ENCODE measurements at regions not wholly inside any gene's neighbourhood (a gene's known extent, or its start where the extent isn't known, plus 50 kb on each side); places are given as distances from the start of the nearest gene placed in this dataset.
A peak's percentile ranks its signal among the peaks of the same experiment; 100 is the strongest.

DNA sequence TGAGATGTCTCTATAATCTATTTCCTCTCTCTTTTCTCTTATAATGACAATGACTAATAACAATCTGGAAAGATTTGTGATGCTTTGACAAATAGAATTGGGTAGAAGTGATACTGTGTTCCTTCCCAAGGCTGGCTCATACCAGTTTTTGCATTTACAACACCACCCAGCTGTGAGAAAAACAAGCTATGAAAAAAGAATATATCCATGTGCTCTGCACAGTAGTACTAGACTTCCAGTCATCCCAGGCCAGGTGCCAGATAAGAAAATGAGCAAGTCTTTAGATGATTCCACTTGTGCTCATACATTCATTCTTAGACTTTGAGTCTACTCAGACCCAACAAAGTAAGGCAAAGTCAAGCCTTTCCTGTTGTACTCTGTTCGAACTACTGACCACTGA, 350.2 kb upstream of the POU1F1 start:
- Histone ChIP-seq H3K4me1 (ENCODE audit: control insufficient read depth, insufficient read depth, low read length) (no peaks in the 10 kb centered on the region), H3K27ac (ENCODE audit: low read length) (no peak overlapping the region), H3K36me3 (ENCODE audit: control insufficient read depth, insufficient read depth, low read length) (no peaks in the 10 kb centered on the region), H3K27me3 (ENCODE audit: control insufficient read depth, insufficient read depth, low read length) (no peaks in the 10 kb centered on the region), H3K9me3 (replicated peaks; ENCODE audit: control insufficient read depth, low read depth, low read length) (no peaks in the 10 kb centered on the region), H3K4me3 (ENCODE audit: low read length) (no peak overlapping the region)
- WGBS (ENCODE audit: insufficient coverage) = no CpG with 5 or more reads among the region's 1 CpG
- DNase-seq = no peak

GRCh38 chr3:87625876-87626275, 349.5 kb upstream of the POU1F1 start:
- H3K27ac ChIP-seq (ENCODE audit: low read length) = no peak overlapping the region
- no peaks in the 10 kb centered on the region for H3K36me3 ChIP-seq (ENCODE audit: control insufficient read depth, insufficient read depth, low read length)
- 71% methylated on average over 2 of the region's 2 CpGs for WGBS (ENCODE audit: insufficient coverage)
- H3K27me3 ChIP-seq (ENCODE audit: control insufficient read depth, insufficient read depth, low read length) = no peaks in the 10 kb centered on the region
- no peaks in the 10 kb centered on the region for H3K4me1 ChIP-seq (ENCODE audit: control insufficient read depth, insufficient read depth, low read length)
- no peaks in the 10 kb centered on the region for H3K9me3 ChIP-seq (replicated peaks; ENCODE audit: control insufficient read depth, low read depth, low read length)
- DNase-seq = no peak
- no peak overlapping the region for H3K4me3 ChIP-seq (ENCODE audit: low read length)

DNA sequence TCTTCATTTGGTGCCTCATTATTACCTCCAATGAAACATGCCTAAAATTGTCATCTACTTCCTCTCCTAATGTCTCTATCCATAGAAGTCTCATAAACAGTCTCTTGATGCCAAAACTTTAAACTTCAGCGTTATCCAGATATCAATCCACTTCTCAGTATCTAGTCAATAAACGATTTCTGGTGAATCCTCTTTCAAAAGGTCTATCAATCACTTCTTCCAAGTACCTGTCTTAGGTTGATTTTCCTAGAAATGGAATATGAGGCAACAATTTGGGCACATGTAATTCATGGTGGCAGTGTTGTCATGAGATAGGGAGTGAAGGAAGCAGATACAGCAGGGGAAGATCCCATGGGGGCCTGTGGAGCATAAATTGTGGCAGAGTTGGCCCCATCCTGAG, 348.5 kb upstream of the POU1F1 start:
- Histone ChIP-seq H3K36me3 (ENCODE audit: control insufficient read depth, insufficient read depth, low read length) (no peaks in the 10 kb centered on the region), H3K27me3 (ENCODE audit: control insufficient read depth, insufficient read depth, low read length) (no peaks in the 10 kb centered on the region), H3K9me3 (replicated peaks; ENCODE audit: control insufficient read depth, low read depth, low read length) (no peaks in the 10 kb centered on the region), H3K27ac (ENCODE audit: low read length) (no peak overlapping the region), H3K4me1 (ENCODE audit: control insufficient read depth, insufficient read depth, low read length) (no peaks in the 10 kb centered on the region), H3K4me3 (ENCODE audit: low read length) (no peak overlapping the region)
- DNase-seq = no peak
- no CpG with 5 or more reads among the region's 2 CpGs for WGBS (ENCODE audit: insufficient coverage)

- no peaks in the 10 kb centered on the region for H3K27me3 ChIP-seq (ENCODE audit: control insufficient read depth, insufficient read depth, low read length)
- no peak for DNase-seq
- H3K36me3 ChIP-seq (ENCODE audit: control insufficient read depth, insufficient read depth, low read length) = no peaks in the 10 kb centered on the region
- H3K27ac ChIP-seq (ENCODE audit: low read length) = no peak overlapping the region
- no peaks in the 10 kb centered on the region for H3K9me3 ChIP-seq (replicated peaks; ENCODE audit: control insufficient read depth, low read depth, low read length)
- WGBS (ENCODE audit: insufficient coverage) = no CpG with 5 or more reads among the region's 1 CpG
- no peaks in the 10 kb centered on the region for H3K4me1 ChIP-seq (ENCODE audit: control insufficient read depth, insufficient read depth, low read length)
- H3K4me3 ChIP-seq (ENCODE audit: low read length) = no peak overlapping the region
Observed at GRCh38 chr3:87621667-87622066, 345.3 kb upstream of the POU1F1 start.

- H3K4me1 ChIP-seq (ENCODE audit: control insufficient read depth, insufficient read depth, low read length) = no peaks in the 10 kb centered on the region
- H3K27ac ChIP-seq (ENCODE audit: low read length) = no peak overlapping the region
- H3K4me3 ChIP-seq (ENCODE audit: low read length) = no peak overlapping the region
- 93% methylated on average over 3 of the region's 4 CpGs for WGBS (ENCODE audit: insufficient coverage)
- DNase-seq = no peak
- H3K9me3 ChIP-seq (replicated peaks; ENCODE audit: control insufficient read depth, low read depth, low read length) = peaks cover 23% of the 10 kb centered on the region
- no peaks in the 10 kb centered on the region for H3K36me3 ChIP-seq (ENCODE audit: control insufficient read depth, insufficient read depth, low read length)
- no peaks in the 10 kb centered on the region for H3K27me3 ChIP-seq (ENCODE audit: control insufficient read depth, insufficient read depth, low read length)
Observed at GRCh38 chr3:87615506-87615905, 339.1 kb upstream of the POU1F1 start.

GRCh38 chr3:87614998-87615397, 338.6 kb upstream of the POU1F1 start:
- Histone ChIP-seq H3K36me3 (ENCODE audit: control insufficient read depth, insufficient read depth, low read length) (no peaks in the 10 kb centered on the region), H3K27me3 (ENCODE audit: control insufficient read depth, insufficient read depth, low read length) (no peaks in the 10 kb centered on the region), H3K27ac (ENCODE audit: low read length) (no peak overlapping the region), H3K4me1 (ENCODE audit: control insufficient read depth, insufficient read depth, low read length) (no peaks in the 10 kb centered on the region), H3K9me3 (replicated peaks; ENCODE audit: control insufficient read depth, low read depth, low read length) (peaks cover 25% of the 10 kb centered on the region), H3K4me3 (ENCODE audit: low read length) (no peak overlapping the region)
- DNase-seq = no peak
- WGBS (ENCODE audit: insufficient coverage) = 93% methylated on average over 3 of the region's 4 CpGs

- Histone ChIP-seq H3K4me3 (ENCODE audit: low read length) (no peak overlapping the region), H3K36me3 (ENCODE audit: control insufficient read depth, insufficient read depth, low read length) (no peaks in the 10 kb centered on the region), H3K27me3 (ENCODE audit: control insufficient read depth, insufficient read depth, low read length) (no peaks in the 10 kb centered on the region), H3K27ac (ENCODE audit: low read length) (no peak overlapping the region), H3K4me1 (ENCODE audit: control insufficient read depth, insufficient read depth, low read length) (no peaks in the 10 kb centered on the region), H3K9me3 (replicated peaks; ENCODE audit: control insufficient read depth, low read depth, low read length) (peaks cover 17% of the 10 kb centered on the region)
- no CpG with 5 or more reads among the region's 5 CpGs for WGBS (ENCODE audit: insufficient coverage)
- DNase-seq = no peak
Observed at GRCh38 chr3:87607234-87607633, 330.9 kb upstream of the POU1F1 start.

DNA sequence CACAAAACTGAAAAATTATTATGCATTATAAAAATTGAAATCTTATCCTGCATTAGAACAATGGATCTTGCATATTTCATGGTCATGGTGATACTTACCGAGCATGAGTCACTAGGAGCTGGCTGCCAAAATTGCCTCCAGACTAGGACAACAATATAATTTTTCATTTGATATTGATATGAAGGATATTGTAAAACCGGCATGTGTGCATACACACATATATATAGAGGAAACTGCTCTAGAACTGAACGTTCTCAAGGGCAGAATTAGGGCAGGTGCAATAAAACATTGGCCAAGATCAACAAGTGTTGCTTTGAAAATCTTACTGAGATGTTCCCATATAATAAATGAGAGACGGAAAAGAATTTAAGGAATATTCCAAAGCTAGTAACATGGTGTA, 319.4 kb upstream of the POU1F1 start:
- DNase-seq = no peak
- no peak overlapping the region for H3K27ac ChIP-seq (ENCODE audit: low read length)
- peaks cover 3% of the 10 kb centered on the region for H3K9me3 ChIP-seq (replicated peaks; ENCODE audit: control insufficient read depth, low read depth, low read length)
- WGBS (ENCODE audit: insufficient coverage) = no CpG with 5 or more reads among the region's 4 CpGs
- no peak overlapping the region for H3K4me3 ChIP-seq (ENCODE audit: low read length)
- no peaks in the 10 kb centered on the region for H3K27me3 ChIP-seq (ENCODE audit: control insufficient read depth, insufficient read depth, low read length)
- no peaks in the 10 kb centered on the region for H3K4me1 ChIP-seq (ENCODE audit: control insufficient read depth, insufficient read depth, low read length)
- no peaks in the 10 kb centered on the region for H3K36me3 ChIP-seq (ENCODE audit: control insufficient read depth, insufficient read depth, low read length)

- Histone ChIP-seq H3K9me3 (replicated peaks; ENCODE audit: control insufficient read depth, low read depth, low read length) (no peaks in the 10 kb centered on the region), H3K4me3 (ENCODE audit: low read length) (no peak overlapping the region), H3K4me1 (ENCODE audit: control insufficient read depth, insufficient read depth, low read length) (no peaks in the 10 kb centered on the region), H3K27ac (ENCODE audit: low read length) (no peak overlapping the region), H3K36me3 (ENCODE audit: control insufficient read depth, insufficient read depth, low read length) (no peaks in the 10 kb centered on the region), H3K27me3 (ENCODE audit: control insufficient read depth, insufficient read depth, low read length) (no peaks in the 10 kb centered on the region)
- no CpG with 5 or more reads among the region's 1 CpG for WGBS (ENCODE audit: insufficient coverage)
- no peak for DNase-seq
Observed at GRCh38 chr3:87581240-87581639, 304.9 kb upstream of the POU1F1 start.

- DNase-seq = no peak
- H3K4me3 ChIP-seq (ENCODE audit: low read length) = no peak overlapping the region
- 80% methylated on average over 2 of the region's 4 CpGs for WGBS (ENCODE audit: insufficient coverage)
Observed at GRCh38 chr3:87576752-87577151, 300.4 kb upstream of the POU1F1 start.

DNA sequence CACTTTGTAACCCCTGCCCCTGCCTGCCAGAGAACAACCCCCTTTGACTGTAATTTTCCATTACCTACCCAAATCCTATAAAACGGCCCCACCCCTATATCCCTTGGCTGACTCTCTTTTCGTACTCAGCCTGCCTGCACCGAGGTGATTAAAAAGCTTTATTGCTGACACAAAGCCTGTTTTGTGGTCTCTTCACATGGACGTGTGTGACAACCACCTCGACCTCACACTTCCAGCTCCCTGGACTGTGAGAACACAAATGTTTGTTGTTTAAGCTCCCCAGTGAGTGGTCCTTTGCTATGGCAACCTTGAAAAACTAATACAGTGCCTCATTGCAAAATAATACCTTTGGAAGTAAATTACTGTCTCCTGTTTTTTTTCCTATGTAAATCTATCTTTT, 299.2 kb upstream of the POU1F1 start:
- peak; percentile 58 for DNase-seq
- Histone ChIP-seq H3K27ac (ENCODE audit: low read length) (no peak overlapping the region), H3K4me1 (ENCODE audit: control insufficient read depth, insufficient read depth, low read length) (peaks cover 3% of the 10 kb centered on the region), H3K27me3 (ENCODE audit: control insufficient read depth, insufficient read depth, low read length) (no peaks in the 10 kb centered on the region), H3K4me3 (ENCODE audit: low read length) (no peak overlapping the region), H3K36me3 (ENCODE audit: control insufficient read depth, insufficient read depth, low read length) (no peaks in the 10 kb centered on the region), H3K9me3 (replicated peaks; ENCODE audit: control insufficient read depth, low read depth, low read length) (no peaks in the 10 kb centered on the region)
- 14% methylated on average over 4 of the region's 5 CpGs for WGBS (ENCODE audit: insufficient coverage)

More at GRCh38 chr3:87576752-87577151, 300.4 kb upstream of the POU1F1 start:
- H3K27ac ChIP-seq (ENCODE audit: low read length) = no peak overlapping the region
- H3K4me1 ChIP-seq (ENCODE audit: control insufficient read depth, insufficient read depth, low read length) = peaks cover 3% of the 10 kb centered on the region
- H3K9me3 ChIP-seq (replicated peaks; ENCODE audit: control insufficient read depth, low read depth, low read length) = no peaks in the 10 kb centered on the region
- H3K36me3 ChIP-seq (ENCODE audit: control insufficient read depth, insufficient read depth, low read length) = no peaks in the 10 kb centered on the region
- H3K27me3 ChIP-seq (ENCODE audit: control insufficient read depth, insufficient read depth, low read length) = no peaks in the 10 kb centered on the region
